GM12865 (cell line): ENCODE measurements at regions not wholly inside any gene's neighbourhood (a gene's known extent, or its start where the extent isn't known, plus 50 kb on each side); places are given as distances from the start of the nearest gene placed in this dataset.

ENCODE experiments used
- DNase-seq: peaks from one replicate; pipeline ENCODE4 v3.0.0; 2010; ENCODE audit warnings: low read depth
- H3K4me3 ChIP-seq: 2 replicates; pipeline ENCODE4 v1.5.1; 2011; ENCODE audit warnings: mild to moderate bottlenecking, low read depth, low read length, control low read depth
- CTCF ChIP-seq: IDR thresholded peaks from 2 replicates; pipeline ENCODE4 v1.5.1; 2011; ENCODE audit warnings: low read length, control low read depth, low read depth, inconsistent platforms; ENCODE audit not compliant: insufficient read depth; ENCODE audit errors: missing control alignments

GRCh38 chr5:58383448-58383847 is 76.4 kb downstream of the PLK2 start:
- H3K4me3 ChIP-seq: no peak overlapping the region
- no peak for DNase-seq
- TF ChIP-seq CTCF: no peak

- no peak for TF ChIP-seq CTCF
- no peak overlapping the region for H3K4me3 ChIP-seq
- no peak for DNase-seq
Measured at GRCh38 chr5:58382131-58382534, 77.8 kb downstream of the PLK2 start.

- no peak for TF ChIP-seq CTCF
Measured at GRCh38 chr5:58381566-58381965, 78.3 kb downstream of the PLK2 start.

GRCh38 chr5:58380655-58381054 is 79.2 kb downstream of the PLK2 start:
- TF ChIP-seq CTCF: no peak
- DNase-seq: no peak
- no peak overlapping the region for H3K4me3 ChIP-seq

More at GRCh38 chr5:58381566-58381965, 78.3 kb downstream of the PLK2 start:
- no peak for DNase-seq
- no peak overlapping the region for H3K4me3 ChIP-seq

- no peak for DNase-seq
- TF ChIP-seq CTCF: no peak
- H3K4me3 ChIP-seq: no peak overlapping the region
Measured at GRCh38 chr5:58378613-58379390, 81.1 kb downstream of the PLK2 start.

- no peak for TF ChIP-seq CTCF
- H3K4me3 ChIP-seq: no peak overlapping the region
- DNase-seq: no peak
Measured at GRCh38 chr5:58370606-58371005, 89.3 kb downstream of the PLK2 start.
